Stimulated activated CD4-positive, alpha-beta T cell treated with anti-CD3 and anti-CD28 coated beads, TNF-alpha, amount 100 ng/mL, for 24 hours (primary cell): ENCODE measurements at regions not wholly inside any gene's neighbourhood (a gene's known extent, or its start where the extent isn't known, plus 50 kb on each side); places are given as distances from the start of the nearest gene placed in this dataset.

Source experiments
- DNase-seq, 3 experiments: peaks; one replicate each; pipeline ENCODE4 v3.0.0-alpha.2; 2020; ENCODE audit warnings: low read depth in 3 of 3

DNA sequence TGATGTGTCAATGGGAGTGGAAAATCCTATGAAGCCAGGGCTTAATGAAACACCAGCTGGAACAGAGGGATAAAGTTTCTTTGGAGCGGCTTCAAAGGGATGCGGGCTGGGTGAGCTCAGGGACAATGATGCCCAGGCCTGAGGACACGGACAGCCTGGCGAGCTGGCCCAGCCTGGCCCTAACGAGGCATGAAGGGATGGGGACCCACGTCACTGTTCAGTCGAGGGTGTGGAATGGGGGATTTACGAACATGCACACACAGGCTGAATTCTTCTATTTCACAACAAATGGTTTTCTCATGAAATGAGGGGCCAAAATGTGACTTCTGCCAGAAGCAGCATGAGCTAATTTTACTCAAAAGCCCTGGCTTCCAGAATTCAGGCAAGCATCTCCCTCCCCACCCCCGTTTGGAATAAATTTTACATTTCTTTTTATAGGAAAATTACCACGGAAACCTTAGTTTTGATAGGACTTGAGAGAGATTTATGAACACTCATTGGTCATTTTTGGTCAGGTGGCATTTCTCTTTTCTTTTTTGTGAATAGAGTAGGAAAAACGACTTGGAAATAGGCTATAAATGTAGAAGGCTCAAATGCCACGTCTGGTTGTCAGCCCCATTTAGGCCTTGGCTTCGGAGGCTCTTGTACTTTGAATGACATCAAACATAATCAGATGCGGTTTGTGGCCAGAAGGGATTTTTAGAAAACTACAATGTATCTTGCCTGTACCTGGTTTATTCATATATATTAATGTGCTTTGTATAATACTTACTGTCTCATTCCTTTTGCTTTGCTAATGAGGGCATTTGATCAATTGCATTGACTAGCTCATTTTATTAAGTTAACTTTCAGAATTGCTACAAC, 893.8 kb upstream of the CELF4 start:
- DNase-seq, result no peak

DNA sequence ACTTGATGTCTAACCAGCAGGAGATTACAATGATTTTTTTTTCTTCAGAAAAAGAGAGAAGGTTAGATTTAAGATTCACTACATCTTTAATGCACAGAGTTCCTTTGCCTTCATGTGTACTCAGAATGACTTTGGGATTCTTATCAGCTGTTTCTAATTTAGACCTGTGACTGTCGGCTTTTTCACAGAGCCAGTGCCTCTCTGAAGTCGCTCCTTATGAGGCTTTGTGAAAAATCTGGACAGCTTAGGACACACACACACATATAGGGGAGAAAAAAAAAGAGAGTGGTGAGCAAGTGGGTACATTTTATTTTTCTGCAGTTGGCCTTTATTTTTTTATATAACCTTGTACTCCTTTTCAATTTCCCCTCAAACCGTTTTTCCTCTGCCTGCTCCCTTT, 893.1 kb upstream of the CELF4 start:
- DNase-seq, result no peak

DNA sequence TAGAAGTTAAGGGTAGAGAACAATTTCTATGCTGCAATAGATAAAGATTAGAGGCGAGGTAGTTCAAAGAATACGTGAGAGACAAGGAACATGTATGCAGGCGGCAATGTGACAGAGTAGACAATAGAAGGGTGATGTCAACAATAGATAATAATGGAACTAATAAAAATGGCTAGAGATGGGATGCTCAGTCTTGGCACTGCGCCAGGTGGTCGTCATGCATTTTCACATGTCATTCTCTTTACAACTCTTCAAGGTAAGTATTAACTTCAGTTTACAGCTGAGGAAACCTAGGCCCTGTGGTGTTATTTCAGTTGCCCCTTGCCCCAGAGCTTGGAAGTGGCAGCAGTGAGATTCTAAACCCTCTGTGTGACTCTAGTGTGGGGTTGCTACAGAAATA, 890.7 kb upstream of the CELF4 start:
- DNase-seq, result no peak

DNA sequence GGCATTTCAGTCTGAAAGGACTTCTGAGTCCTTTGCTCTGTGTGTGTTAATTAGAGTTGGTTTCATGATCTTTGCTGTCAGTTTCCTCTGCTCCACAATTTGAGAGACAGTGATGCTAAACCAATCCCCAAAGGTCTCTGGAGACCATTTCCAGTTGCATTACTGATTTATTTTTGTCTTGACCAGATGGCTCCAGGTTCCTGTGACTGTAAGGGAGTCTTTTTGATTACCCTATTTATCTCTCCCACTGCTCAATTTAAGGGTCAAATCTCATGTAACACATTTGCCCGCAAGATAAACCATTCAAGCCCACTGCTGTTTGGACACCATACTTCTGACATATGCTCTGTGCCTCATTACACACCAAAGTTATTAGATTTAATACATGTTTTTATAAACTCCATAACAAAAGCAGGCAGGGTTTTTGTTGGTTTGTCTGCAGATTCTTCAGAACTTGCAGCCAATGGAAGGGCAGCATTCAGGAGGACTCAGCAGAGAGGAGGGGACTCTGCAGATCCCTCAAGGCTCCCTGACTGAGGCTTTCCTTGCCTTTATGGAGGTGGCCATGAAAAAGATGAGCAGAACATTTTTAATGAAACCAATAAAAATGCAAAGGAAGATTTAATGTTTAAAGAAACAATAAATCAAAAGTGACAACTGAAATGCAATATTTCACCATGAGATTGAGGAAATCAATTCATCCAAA, 889.3 kb upstream of the CELF4 start:
- no peak for DNase-seq

DNA sequence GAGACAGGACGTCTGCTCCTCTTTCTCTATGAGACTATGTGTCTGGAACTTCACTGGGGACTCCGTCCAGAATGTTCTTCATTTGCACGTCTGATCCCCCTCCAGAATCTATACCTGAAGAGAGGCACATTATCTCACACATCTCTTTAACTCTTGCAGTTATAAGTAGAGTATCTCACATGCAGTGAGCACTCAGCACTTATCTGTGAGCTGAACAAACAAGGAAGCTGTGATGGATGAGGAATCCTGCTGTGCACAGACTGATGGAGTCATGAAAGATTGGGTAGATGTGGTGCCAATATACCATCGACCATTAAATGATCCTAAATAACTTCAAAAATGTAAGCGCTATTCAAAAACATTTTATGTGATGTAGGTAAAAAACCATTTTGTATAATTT, 888.3 kb upstream of the CELF4 start:
- no peak for DNase-seq

DNA sequence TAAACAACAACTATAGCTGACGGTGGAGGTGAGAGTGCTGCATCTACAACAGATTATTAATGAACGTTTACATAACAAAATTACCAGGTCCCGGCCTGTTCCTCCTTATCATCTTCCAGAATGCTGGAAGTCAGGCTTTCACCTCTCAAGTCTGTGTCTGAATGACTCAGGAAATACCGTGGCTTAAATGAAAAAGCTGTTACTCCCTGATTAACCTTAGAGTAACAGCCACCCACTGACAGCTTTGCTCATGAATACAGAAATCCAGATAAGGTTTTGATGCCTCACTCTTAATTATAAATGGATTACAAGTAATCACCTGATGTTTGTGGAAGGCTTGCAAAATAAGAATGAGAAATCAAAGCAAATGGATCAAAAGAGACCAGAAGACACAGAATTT, 885.3 kb upstream of the CELF4 start:
- DNase-seq, result no peak

DNA sequence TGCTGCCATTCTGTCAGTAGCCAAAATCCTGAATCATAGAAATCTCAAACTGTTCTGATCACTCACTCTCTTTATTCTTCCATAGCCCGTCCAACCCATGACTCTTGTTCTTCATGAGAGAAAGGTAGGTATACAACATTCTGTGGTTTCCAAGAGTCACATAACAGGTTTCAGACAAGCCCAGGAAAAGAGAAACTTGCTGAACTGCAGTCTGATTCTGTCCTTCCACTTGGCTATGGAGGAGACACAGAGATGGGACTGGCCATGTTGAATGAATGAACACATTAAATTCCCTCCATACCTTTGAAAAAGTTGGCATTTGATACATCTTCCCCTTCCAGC, 880.2 kb upstream of the CELF4 start:
- DNase-seq, result no peak

DNA sequence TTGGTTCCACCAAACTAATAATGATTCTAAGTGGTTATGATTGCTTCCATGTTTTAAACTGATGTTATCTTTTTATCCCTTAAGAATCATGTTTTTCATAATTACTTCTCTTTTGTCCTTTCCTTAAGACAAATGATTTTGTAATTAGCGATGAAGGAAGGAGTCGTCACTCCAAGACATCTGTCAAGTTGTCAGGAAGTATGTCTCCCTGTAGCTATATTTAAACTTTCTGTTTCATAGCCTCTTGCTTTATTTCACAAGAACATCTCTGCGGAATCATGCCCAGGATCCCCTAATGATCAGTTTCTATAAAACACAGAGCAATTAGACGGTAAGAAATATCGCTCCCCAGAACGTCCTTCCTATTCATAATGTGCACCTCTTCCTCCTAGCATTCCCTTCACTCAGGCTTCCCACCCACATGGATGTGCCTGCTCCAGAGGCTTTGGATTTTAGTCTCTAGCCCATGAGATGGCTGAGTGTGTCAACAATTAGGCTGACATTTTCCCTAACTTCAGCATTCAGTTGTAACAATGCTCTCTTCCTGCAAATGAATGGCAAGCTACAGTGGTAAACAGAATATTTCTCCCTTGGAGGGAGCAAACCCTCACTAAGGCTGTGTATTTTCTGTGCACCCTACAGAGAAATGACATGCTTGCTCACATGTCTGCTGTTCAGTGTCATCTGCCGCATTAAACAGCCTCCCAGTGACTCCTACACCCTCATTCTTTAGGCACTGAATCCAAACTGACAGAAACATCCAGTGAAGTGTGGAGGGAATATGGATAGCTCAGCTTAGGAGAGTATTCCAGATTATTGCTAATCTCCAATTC, 879.6 kb upstream of the CELF4 start:
- no peak for DNase-seq

DNA sequence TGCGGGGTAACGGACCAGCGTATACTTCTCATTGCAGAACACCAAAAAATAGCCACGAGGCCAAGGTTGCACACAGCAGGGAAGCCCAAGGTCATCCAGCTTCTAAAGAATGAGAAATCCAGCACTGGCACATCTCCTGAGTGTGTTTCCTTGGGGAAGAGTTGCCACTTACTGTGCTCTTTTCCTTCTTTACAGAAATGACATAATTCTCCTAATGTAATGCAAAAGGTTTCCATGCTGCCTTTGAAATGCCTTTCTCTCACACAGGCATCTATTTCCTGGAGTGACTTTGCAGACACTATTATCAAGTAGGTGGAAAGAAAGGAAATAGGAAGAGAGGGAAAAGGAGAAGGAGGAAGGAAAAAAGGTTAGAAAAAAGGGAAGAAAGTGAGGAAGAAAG, 862.1 kb upstream of the CELF4 start:
- DNase-seq, result no peak

DNA sequence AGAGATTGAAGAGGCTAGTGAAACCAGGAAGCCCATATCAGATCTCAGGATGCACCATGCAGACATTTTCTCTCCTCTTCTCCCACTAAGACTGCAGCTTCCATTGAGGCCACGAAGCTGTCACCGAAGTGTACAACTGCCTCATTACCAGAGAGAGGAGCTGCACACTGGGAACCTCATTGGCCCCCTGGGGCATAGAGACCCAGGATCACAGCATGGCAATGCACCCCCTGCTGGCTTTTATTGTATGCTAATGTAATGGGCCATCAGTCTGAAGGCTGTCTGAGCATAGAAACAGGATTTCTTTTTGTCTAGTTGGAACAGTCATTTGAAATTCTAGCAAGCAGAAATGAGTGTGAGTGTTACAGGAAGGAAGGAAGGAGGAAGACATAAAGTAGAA, 861.6 kb upstream of the CELF4 start:
- DNase-seq, result peak in 1 of 3 experiments; percentile 2

DNA sequence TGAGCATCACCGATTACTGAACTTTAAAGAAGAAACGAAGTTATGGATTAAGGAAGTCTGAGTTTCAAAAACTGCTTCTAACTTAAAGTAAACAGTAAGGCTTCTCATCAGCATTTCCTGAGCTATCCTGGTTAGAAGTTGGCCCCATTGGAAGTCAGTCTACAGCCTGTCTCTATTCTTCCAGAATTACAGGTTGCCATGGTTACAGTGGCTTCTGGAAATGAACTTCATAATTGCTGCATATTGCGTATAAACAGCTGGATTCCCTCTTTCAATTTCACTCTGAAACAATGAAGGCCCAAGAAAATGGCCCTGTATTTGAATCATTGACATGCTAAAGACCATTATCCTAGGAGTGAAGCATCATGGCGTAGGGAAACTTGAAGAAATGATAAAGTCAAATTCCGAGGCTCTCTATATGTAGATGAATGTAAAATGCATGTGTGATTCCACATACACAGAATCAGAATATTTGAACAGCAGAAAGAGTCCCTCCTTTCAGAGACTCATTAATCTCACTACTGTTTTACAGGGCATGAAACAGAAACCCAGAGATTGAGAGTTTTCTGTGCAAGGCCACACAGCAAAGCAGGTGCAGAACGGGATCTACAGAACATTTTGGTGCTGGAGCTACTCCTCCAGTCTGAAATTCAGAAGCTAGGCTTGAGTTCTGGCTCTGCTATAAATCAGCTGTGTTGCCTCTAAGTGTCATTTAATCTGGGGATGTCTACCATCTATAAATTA, 856.4 kb upstream of the CELF4 start:
- DNase-seq, result no peak

DNA sequence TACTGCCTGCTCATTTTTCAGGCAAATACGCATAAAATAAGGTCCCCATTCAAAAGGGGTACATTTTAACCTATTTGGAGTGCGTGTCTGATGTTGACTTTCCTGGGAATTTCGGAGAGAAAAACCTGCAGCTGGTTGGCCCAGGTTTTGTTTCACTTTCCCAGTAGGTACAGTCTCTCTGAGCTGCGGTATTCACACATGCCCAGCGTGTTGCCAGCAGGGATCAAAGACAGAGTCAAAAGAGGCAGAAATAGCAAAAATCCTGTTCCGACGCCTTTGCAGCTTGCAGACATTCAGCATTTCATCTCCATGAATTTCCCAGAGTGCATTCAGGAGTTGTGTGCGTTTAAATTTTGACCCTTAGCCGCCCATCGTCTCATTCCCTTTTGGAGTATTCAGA, 855.4 kb upstream of the CELF4 start:
- DNase-seq, result no peak

DNA sequence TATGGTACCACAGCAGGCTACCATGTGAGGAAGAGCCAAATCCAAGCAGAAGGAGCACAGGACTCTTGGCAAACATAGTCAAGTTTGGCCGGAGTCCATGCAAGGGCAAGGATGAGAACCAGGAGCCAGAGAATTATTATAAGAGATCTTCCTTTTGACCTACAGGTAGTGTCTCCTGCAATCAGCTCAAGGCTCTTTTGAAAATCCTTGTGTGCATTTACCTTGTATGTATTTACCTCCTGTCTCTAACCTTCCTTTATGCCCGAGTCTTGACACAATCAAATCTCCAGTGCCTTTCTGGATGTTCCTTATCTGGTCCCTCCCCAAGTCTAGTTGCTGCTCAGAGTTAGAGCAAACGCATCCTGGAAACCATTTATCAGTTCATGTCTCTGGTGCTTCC, 855.0 kb upstream of the CELF4 start:
- DNase-seq, result no peak

DNA sequence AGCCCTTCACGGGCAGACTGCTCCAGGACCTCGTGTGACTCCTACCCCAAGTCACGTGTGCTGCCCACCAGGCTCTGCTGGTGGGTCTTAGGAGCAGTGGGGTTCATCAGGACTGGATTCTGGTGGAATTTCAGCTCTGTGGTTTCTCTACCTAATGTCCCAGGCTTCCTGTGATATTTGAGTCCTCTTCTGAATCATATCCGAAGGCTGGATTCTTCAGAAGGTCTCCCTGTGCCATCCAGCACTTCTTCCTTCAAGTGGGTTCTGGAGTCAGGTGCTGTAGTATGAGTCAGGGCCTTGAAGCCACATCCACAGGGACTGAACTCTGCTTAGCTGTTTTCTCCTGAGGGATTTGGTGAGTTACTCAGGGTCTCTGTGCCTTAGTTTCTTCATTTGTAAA, 850.2 kb upstream of the CELF4 start:
- DNase-seq, result no peak

DNA sequence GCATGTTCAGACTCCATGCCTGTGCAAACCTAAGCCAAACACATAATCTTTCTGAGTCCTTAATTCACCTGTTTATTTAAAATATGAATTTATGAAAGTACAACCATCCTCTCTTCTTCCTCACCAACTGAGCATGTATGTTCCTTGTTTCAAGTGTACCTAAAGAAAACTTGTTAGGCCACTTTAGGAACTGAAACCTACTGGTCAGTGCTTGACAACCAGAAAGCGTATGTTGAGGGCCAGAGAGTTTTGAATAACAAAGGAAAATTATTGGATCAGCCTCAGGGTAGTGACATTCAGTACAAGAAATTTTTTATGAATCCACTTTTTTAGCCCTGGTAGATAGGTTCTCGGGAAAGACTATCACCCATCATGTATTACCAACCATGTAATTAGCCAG, 847.6 kb upstream of the CELF4 start:
- no peak for DNase-seq

DNA sequence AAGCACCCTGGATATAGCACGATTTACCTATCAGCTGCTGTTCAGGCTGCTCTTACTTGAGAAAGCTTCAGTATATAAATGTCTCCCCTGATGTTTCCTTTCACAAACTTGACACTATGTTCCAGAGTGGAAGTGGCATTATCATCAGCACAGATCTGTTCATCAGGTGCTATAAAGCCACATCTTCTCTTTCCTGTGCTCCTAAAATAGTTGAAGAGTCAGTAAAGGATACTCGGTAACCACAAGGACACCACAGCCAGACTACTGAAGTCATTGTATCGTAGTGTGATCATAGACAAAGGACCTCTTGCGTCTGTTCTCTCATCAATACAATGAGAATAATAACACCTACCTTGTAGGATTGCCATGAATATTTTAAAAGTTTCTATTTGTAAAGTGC, 841.0 kb upstream of the CELF4 start:
- no peak for DNase-seq

DNA sequence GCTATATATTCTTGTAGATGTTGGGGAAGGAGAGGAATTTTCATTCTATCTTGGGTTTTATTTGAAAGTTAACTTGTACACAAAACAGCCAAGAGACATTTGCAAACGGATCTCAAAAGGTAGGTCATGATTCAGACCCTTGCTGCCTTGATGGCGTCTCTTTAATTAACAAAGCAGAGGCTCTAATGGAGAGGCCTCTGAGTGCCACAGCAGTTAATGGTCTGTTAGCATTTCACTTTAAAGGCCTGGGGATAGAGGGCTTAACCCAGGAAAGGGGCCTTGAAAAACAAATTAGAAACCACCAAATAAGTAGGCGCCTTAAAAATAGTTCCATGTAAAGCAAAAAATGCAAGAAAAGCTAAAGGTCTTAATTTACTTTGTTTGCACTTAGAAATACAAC, 836.9 kb upstream of the CELF4 start:
- no peak for DNase-seq

DNA sequence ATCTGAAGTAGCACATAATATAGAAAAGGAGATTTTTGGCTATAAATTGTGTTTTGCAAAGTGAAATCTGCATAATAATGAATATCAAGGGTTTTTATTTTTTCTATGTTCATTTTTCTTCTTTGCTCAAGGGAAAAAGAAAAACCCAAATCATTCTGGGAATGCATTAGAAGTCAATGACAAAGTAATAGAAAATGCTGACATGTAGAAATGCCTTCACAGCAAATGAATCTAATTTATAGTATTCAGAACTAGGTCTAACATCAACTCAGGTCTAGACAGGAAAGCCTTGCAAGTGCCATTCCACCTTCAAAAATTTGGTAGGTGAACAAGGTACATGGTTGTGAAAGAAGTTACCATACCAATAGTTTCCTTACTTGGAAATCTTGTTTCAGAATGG, 831.5 kb upstream of the CELF4 start:
- DNase-seq, result no peak

DNA sequence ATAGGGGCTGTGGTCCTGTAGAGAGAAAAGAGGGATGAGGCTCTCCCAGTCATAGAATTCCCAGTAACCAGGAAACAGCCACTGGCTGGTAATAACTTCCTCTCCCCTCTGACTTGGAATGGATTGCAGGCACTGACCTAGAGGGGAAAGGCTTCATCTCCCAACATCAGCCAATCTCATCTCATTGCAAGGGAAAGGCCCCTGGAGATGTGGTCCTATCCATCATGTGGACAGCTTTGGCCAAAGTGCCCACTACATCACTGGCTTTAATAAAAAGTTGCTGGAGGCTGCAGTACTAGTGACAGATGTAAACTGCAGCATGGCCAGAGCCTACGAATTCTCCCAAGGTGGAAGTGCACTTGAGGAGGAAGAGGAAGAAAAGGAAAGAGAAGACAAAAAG, 820.5 kb upstream of the CELF4 start:
- no peak for DNase-seq

DNA sequence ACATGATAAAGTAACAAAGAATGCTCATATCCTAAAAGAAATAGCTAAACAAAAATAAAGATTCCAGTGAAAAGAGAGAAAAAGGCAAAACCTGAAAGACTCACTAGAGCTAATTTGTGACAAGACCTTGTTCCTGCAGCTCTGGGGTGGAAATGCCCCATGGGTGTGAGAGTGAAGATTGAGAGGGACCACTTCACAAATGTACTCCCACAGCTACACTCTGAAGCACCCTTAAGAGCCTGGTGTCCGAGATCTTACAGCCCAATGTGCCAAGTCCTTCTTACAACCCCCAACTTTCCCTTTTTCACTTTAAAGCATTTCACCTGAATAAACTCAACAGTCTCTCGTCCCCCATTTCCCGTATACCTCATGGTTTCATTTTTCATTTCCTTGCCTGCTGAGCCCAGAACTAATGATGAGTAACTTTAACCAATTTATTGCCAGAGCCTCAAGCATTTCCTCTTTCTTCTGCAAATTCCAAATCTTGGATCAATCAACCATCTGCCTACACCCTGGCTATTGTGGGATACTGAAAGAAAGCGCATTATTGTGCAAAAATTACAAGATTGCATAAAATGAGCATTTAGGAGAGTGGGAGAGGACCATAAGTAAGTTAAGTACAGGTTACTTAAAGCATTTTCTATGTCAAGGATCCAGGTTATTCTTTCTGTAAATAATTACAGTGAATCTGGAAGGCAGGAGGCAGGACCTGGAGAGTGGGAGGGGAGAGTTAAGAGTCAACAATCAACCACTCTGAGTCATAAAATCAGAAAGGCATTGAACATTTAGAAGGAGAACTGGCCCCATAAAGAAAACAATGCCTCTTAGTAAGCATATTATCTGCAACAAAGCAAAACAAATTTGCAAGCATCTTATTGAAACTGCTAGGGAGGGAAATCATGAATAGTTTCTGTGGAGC, 804.4 kb upstream of the CELF4 start:
- DNase-seq, result no peak

DNA sequence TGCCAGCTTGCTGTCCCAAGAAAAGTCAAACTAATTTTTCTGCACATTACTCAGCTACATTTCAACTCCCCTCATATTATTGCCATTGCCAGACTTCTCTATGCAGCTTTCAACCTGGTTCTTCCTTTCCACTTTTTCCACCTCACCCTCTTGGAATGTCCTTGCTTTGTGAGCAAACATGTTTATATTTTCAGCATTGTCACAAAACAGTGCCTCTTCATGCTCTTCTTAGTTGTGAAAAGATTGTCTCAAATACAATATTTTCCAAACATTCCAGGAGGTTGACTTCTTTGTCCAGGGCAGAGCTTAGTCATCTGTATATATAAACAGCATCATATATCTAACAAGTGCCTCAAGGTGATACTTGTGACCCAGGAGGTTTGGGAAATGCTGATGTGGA, 803.3 kb upstream of the CELF4 start:
- DNase-seq, result no peak
